HUES48 (cell line): ENCODE measurements at regions not wholly inside any gene's neighbourhood (a gene's known extent, or its start where the extent isn't known, plus 50 kb on each side); places are given as distances from the start of the nearest gene placed in this dataset.
"Not testable (repeated sequence)": the region's sequence is repeated elsewhere in the genome, so short reads cannot be mapped to it uniquely, and the experiment has no call there.

ENCODE experiments used
- H3K27ac ChIP-seq: one replicate; pipeline ENCODE4 v1.7.0; 2013; ENCODE audit warnings: low read depth, low read length, inconsistent platforms
- H3K27me3 ChIP-seq: 2 replicates; pipeline ENCODE4 v1.6.1; 2013; ENCODE audit warnings: mild to moderate bottlenecking, low read length; ENCODE audit not compliant: control insufficient read depth, insufficient read depth
- H3K36me3 ChIP-seq: 2 replicates; pipeline ENCODE4 v1.6.1; 2013; ENCODE audit warnings: low read length; ENCODE audit not compliant: control insufficient read depth, insufficient read depth
- H3K4me1 ChIP-seq: 2 replicates; pipeline ENCODE4 v1.6.1; 2013; ENCODE audit warnings: mild to moderate bottlenecking, low read length; ENCODE audit not compliant: control insufficient read depth, insufficient read depth
- H3K4me3 ChIP-seq: 2 replicates; pipeline ENCODE4 v1.5.1; 2013; ENCODE audit warnings: mild to moderate bottlenecking, low read depth, low read length
- H3K9ac ChIP-seq: 2 replicates; pipeline ENCODE4 v1.6.1; 2013; ENCODE audit warnings: mild to moderate bottlenecking, low read depth, low read length, moderate library complexity
- H3K9me3 ChIP-seq: 2 replicates; pipeline ENCODE4 v1.6.1; 2013; ENCODE audit warnings: low read length; ENCODE audit not compliant: control insufficient read depth, insufficient read depth

DNA sequence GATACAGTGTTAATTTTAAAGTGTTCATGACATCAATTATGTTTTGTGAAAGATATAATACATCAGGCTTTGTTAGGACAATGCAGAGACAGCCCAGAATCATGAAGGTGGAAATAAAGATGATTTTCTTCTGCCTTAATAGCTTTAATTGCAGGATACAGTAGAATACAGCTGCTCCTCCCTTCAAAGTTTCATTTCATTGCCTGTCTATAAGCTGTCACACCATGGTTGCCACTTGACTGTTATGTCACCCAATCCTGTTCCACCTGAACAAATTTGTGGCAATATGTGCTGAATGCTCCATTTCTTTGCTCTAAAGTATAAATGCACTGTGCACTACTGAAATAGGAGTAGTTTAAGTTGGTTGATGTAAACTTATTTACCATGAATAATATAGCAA is 537.8 kb upstream of the ROBO2 start:
- H3K9me3 ChIP-seq, result no peaks in the 10 kb centered on the region
- H3K4me3 ChIP-seq, result no peak overlapping the region
- H3K36me3 ChIP-seq, result no peaks in the 10 kb centered on the region
- H3K9ac ChIP-seq, result no peak overlapping the region
- H3K27ac ChIP-seq, result no peak overlapping the region
- H3K27me3 ChIP-seq, result no peaks in the 10 kb centered on the region
- H3K4me1 ChIP-seq, result peaks cover 5% of the 10 kb centered on the region; the same call in 1 of the 2 replicates

DNA sequence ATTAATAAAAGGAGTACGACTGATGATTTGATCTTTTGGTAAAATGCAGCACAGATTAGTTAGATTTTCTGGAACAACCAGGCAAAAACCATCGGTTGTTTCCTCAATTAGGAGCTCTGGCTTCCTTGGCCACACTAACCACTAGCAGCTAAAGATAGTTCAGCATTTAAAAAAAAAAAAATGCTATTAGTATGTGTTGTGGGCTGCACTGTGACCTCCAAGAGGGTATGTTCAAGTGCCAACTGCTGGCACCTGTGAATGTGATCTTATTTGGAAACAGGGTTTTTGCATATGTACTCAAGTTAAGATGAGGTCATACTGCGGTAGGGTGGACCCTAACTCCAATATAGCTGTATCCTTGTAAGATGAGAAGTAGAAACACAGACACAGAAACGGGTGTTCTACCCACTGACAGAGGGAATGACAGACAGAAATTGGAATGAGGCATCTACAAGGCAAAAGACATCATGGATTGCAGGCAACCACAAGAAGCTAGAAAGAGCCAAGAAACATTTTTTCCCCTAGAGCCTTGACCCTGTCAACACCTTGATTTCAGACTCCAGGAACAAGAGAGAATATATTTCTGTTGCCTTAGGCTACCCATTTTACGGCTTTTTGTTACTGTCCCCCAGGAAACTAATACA is 534.6 kb upstream of the ROBO2 start:
- Histone ChIP-seq H3K27me3 (no peaks in the 10 kb centered on the region), H3K9ac (no peak overlapping the region), H3K9me3 (no peaks in the 10 kb centered on the region), H3K36me3 (no peaks in the 10 kb centered on the region), H3K27ac (no peak overlapping the region), H3K4me1 (no peaks in the 10 kb centered on the region), H3K4me3 (no peak overlapping the region)

DNA sequence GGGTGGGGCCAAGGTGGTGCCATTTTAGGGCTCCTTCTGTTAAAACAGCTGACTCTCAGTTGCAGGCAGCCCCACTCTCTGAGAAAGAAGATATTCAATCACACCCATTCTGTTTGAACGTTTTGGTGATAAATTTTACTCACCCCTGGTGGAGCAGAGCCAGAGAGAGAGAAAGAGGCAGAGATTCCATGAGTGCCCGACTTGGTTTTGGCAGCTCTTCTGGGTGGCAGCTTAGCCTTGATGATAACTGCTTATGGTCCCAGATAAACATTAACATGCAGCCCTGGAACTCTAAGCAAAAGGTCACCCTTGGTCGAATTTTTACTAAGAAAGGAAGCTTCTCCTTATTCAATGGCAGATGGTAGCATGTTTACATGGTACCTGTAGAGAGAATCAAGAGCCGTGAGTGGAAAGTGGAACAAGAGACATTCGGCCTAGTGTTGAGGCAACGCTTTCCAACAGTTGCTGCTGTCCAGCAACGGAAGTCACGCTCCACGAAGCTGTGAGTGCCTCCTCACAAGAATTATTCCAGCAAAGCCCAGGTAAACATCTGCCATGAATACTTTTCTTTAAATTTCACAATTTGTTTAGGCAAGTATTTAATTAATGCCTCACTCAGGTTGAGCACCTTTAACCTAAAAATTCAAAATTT is 530.6 kb upstream of the ROBO2 start:
- no peaks in the 10 kb centered on the region for H3K27me3 ChIP-seq
- no peaks in the 10 kb centered on the region for H3K9me3 ChIP-seq
- H3K4me1 ChIP-seq, result no peaks in the 10 kb centered on the region
- no peak overlapping the region for H3K9ac ChIP-seq
- no peaks in the 10 kb centered on the region for H3K36me3 ChIP-seq
- no peak overlapping the region for H3K27ac ChIP-seq
- no peak overlapping the region for H3K4me3 ChIP-seq

DNA sequence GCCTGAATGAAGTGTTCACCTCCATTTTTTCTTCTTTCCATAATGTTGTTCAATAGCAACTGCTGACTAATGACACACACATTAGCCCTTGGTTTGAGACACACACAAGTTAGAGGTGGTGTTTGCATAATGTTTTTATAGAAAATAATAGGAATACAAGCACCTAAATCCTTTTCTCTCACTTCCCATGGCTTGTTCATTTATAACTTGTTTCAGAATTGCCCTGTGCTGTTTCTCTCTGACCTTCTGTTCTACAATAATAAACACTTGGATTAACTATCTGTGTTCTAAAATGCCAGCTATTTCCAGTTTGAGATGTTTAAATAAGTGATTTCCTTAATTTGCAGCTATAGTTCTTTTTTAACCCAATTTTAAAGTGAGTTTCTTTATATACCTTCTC is 525.1 kb upstream of the ROBO2 start:
- no peak overlapping the region for H3K27ac ChIP-seq
- H3K4me1 ChIP-seq, result no peaks in the 10 kb centered on the region
- no peak overlapping the region for H3K9ac ChIP-seq
- H3K27me3 ChIP-seq, result no peaks in the 10 kb centered on the region
- no peaks in the 10 kb centered on the region for H3K9me3 ChIP-seq
- no peak overlapping the region for H3K4me3 ChIP-seq
- H3K36me3 ChIP-seq, result no peaks in the 10 kb centered on the region

DNA sequence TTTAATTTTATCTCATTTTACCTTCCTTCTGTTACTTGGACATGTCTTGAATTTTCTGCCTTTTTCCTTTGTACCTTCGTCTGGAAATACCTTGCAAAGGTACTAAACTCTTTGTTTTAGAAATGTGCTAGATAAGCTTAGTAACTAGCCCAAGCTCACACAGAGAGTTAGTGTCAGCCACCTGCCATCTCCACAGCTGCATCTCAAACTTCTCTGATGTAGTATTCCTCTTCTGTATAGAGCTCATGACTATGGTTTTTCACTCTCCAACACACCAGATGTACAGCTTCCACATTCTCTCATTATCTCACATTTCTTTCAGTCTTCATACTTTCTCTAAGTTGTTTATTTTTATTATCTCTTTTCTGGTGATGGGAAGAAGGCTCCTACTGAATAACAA is 516.6 kb upstream of the ROBO2 start:
- Histone ChIP-seq H3K27me3 (no peaks in the 10 kb centered on the region), H3K9me3 (no peaks in the 10 kb centered on the region), H3K4me1 (peaks cover 13% of the 10 kb centered on the region; the same call in 1 of the 2 replicates), H3K27ac (no peak overlapping the region), H3K9ac (no peak overlapping the region), H3K36me3 (no peaks in the 10 kb centered on the region), H3K4me3 (no peak overlapping the region)

DNA sequence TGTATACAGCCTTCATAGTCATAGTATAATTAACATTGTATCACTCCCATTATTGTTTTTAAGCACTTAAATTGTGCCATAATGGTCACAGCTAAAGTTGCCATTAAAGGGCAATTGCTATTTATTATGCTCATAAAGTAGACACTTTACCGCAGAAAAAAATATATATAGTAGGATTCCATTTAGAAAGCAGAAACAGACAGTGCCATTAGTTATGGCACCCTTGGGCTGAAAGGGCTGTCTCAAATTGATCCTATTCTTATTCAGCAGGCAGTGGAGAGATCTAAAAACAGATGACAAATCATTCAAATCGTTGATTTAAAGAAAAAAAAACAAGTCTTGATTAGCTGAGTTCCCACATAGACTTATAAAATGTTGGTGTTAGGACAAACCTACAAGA is 514.2 kb upstream of the ROBO2 start:
- Histone ChIP-seq H3K9ac (no peak overlapping the region), H3K27me3 (no peaks in the 10 kb centered on the region), H3K4me3 (no peak overlapping the region), H3K36me3 (no peaks in the 10 kb centered on the region), H3K4me1 (peaks cover 13% of the 10 kb centered on the region; the same call in 1 of the 2 replicates), H3K27ac (no peak overlapping the region), H3K9me3 (no peaks in the 10 kb centered on the region)

DNA sequence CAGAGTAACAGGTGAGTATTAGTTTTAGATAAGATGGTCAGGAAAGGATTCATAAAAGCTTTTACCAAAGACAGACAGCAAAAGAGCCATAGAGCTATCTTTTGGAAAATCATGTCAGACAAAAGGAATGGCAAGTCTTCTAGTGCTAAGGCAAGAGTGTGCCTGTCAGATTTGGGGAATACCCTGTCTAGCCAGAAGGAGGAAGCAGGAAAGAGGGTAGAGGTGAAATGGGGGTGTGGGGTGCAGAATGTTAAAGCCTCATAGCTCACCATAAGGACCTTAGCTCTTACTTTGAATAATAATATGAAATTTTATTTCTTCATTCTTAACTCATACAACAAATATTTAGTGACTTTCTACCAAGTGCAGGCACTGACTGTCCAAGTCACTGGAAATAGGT is 512.1 kb upstream of the ROBO2 start:
- no peak overlapping the region for H3K4me3 ChIP-seq
- H3K9me3 ChIP-seq, result no peaks in the 10 kb centered on the region
- H3K9ac ChIP-seq, result no peak overlapping the region
- H3K36me3 ChIP-seq, result no peaks in the 10 kb centered on the region
- H3K27ac ChIP-seq, result no peak overlapping the region
- peaks cover 13% of the 10 kb centered on the region; the same call in 1 of the 2 replicates for H3K4me1 ChIP-seq
- no peaks in the 10 kb centered on the region for H3K27me3 ChIP-seq

DNA sequence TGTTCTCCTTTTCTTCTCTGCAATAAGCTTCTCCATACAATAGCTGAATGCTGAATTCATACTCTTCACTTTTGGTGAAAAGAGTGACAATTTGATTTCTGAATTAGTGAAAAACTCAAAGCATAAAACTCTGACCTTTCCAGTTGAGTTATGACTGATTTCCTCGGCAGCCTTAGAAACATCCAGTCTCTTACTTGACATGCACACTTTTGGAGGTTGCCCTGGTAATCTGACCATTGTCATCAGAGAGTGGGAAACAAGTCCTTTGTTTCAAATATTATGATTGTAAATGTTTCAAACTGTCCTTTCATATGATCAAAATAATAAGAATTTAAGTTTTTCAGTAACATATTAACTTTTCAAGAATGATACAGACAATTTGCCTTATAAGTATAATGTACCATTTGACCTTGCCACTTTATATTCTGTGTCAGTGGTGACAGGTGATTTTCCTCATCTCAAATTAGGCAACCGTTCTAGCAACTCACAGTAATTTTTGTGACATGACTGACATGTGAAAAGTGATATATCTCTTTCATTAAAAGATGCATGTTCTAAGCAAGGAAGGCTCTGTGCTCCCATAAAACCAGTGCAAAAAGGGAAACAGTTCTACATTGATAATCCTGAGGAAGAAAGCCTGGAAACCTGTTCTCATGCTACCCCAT is 507.6 kb upstream of the ROBO2 start:
- Histone ChIP-seq H3K27ac (no peak overlapping the region), H3K36me3 (no peaks in the 10 kb centered on the region), H3K4me3 (no peak overlapping the region), H3K27me3 (no peaks in the 10 kb centered on the region), H3K9me3 (no peaks in the 10 kb centered on the region), H3K4me1 (no peaks in the 10 kb centered on the region; the same call in 1 of the 2 replicates), H3K9ac (no peak overlapping the region)

DNA sequence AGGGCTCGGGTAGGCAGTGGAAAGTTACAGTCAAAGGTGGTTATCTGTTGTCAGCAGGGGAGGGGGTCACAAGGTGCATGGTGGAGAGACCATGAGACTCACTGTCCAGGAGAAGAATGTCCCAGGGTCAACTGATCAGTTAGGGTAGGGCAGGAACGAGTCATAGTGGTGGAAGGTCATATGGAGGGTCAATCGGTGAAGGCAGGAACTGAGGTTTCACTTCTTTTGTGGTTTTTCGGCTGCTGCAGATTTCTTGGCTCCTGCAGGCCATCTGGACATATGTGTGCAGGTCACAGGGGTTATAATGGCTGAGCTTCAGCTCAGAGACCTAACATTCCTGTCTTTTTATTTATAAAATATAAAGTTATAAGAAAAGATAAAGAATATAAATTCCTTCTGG is 506.2 kb upstream of the ROBO2 start:
- not testable (repeated sequence) for H3K4me1 ChIP-seq, H3K27ac ChIP-seq, H3K27me3 ChIP-seq, H3K9ac ChIP-seq, H3K4me3 ChIP-seq, H3K9me3 ChIP-seq, H3K36me3 ChIP-seq

DNA sequence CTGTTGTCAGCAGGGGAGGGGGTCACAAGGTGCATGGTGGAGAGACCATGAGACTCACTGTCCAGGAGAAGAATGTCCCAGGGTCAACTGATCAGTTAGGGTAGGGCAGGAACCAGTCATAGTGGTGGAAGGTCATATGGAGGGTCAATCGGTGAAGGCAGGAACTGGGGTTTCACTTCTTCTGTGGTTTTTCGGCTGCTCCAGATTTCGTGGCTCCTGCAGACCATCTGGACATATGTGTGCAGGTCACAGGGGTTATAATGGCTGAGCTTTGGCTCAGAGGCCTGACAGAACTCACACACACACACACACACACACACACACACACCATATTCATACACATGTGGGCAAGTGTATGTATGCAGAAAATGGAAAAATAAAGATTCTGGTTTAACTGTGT is 502.0 kb upstream of the ROBO2 start:
- H3K4me3 ChIP-seq, H3K27ac ChIP-seq, H3K4me1 ChIP-seq, H3K9me3 ChIP-seq, H3K36me3 ChIP-seq, H3K27me3 ChIP-seq, H3K9ac ChIP-seq: not testable (repeated sequence)

DNA sequence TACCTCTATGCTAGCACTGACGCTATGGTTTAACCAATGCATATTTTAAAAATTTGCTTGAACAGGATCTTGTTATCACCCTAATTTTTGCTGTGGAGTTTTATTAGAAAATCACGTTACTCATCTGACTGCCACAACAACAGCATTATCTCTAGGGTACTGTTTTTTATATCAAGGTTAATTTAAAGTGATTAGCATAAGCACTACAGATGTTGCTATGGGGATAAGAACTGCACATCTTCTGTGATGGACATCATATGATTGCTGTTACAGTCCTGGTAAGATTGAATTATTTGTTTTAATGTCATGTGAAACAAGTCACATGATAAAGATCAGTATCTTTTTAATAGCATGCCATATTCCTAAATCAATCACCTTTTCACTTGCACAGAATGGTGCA is 492.2 kb upstream of the ROBO2 start:
- H3K9ac ChIP-seq, result no peak overlapping the region
- H3K27ac ChIP-seq, result no peak overlapping the region
- peaks cover 7% of the 10 kb centered on the region; the same call in 1 of the 2 replicates for H3K9me3 ChIP-seq
- H3K4me3 ChIP-seq, result no peak overlapping the region
- no peaks in the 10 kb centered on the region for H3K36me3 ChIP-seq
- H3K27me3 ChIP-seq, result no peaks in the 10 kb centered on the region
- no peaks in the 10 kb centered on the region for H3K4me1 ChIP-seq
